ENCODE measurements at regions not wholly inside any gene's neighbourhood (a gene's known extent, or its start where the extent isn't known, plus 50 kb on each side); places are given as distances from the start of the nearest gene placed in this dataset.

DNA sequence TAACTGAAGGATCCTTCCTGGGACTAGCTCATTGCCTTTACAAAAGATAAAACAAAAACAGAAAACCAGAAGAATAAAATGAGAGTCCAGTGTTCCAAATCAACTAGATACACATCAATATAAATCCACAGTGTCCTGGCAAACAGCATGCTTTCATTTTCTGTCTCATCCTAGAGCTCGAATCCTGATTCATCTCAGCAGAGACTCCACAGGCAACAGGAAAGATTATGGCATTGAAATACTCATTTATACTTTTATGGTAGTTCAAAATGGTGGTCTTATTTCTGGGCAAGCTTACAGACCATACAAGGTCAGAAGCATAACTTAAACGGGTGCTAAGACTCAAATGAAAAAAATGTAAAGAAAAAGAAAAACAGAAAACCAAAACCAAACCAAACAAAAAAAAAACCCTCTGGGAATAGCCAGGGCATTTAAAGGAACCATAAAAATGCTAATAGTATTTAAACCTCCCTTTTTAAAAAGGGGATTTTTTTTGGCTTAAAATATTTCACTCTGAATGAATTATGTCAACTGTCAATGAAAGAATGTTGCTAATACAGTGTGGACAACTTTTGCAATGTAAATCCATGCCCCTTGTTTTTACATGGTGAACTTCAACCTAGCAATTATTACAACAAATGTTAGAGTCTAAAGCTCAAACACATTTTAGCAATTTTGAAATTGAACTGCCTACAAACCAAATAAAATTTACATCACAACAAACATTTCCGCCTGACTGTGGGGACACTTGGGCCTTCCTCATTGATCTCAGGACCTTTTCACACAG lies 57.9 kb downstream of the GPR101 start:
- TF ChIP-seq, protein P1, sequence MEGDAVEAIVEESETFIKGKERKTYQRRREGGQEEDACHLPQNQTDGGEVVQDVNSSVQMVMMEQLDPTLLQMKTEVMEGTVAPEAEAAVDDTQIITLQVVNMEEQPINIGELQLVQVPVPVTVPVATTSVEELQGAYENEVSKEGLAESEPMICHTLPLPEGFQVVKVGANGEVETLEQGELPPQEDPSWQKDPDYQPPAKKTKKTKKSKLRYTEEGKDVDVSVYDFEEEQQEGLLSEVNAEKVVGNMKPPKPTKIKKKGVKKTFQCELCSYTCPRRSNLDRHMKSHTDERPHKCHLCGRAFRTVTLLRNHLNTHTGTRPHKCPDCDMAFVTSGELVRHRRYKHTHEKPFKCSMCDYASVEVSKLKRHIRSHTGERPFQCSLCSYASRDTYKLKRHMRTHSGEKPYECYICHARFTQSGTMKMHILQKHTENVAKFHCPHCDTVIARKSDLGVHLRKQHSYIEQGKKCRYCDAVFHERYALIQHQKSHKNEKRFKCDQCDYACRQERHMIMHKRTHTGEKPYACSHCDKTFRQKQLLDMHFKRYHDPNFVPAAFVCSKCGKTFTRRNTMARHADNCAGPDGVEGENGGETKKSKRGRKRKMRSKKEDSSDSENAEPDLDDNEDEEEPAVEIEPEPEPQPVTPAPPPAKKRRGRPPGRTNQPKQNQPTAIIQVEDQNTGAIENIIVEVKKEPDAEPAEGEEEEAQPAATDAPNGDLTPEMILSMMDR (IDR thresholded peaks at IDR 0.05; ENCODE audit: low read length, missing control alignments): no peak
- H3K4me3 ChIP-seq (replicated peaks; ENCODE audit: low read depth, low read length): no peak overlapping the region
- no peak for DNase-seq (ENCODE audit: low read depth)

DNA sequence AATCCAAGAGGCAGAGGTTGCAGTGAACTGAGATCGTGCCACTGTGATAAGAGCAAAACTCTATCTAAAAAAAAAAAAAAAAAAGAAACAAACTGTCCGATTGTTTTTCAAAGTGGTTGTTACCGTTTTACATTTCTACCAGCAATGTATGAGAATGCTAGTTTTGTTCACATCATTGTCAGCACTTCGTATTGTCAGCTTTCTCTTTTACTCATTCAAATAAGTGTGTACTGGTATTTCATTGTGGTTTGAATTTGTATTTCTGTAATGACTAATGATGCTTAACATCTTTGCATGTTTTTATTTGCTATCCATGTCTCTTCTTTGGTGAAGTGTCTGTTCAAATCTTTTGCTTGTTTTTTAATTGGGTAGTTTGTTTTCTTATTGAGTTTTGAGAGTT lies 65.8 kb downstream of the GPR101 start:
- no peak overlapping the region for H3K4me3 ChIP-seq (replicated peaks; ENCODE audit: low read depth, low read length)
- no peak for DNase-seq (ENCODE audit: low read depth)
- TF ChIP-seq, protein P1 (IDR thresholded peaks at IDR 0.05; ENCODE audit: low read length, missing control alignments): no peak

DNA sequence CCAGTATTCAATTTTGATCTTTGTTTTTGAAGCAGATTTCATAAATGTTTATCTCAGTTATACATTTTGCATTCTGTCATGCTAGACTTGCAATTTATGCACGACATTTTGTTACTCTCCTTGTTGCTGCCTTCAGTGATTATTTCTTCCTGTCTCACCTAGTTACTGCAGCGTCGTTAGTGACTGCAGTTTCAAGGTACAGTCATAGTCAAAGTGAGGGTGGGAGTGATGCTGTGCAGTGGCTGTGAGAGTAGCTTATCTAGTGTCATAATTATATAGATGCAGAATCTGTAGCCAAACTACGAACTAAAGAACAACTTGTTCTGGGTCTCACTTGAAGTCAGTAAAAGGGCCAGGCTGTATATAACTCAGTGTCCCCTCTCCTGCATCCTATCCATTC lies 69.8 kb downstream of the GPR101 start:
- TF ChIP-seq, protein P1 (IDR thresholded peaks at IDR 0.05; ENCODE audit: low read length, missing control alignments): no peak

DNA sequence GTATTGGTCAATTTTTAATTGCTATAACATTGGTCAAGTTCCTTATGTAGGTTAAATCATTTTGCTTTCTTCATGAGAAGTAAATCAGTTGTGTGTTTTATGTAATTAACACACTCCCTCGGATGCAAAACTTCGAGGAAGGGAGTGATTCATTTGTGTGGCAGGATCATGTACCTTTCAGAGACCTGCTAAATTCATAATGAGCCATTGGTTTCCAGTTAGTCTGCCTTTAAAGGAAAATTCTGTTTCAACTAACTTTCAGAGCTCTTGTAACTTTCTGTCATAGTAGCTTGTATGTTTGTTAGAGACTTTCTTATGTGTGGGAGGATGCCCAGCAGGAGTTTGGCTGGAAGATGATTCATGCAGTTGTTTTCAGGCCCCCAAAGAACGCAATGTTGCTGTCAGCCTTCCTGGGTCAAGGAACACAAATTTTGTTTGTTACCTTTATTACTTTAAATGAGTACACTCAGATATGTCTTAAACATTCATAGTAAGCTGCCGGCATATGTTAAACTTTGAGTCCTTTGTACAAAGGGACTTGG lies 72.1 kb downstream of the GPR101 start:
- H3K4me3 ChIP-seq (replicated peaks; ENCODE audit: low read depth, low read length): no peak overlapping the region
- peak; percentile 51 for DNase-seq (ENCODE audit: low read depth)
- TF ChIP-seq, protein P1 (IDR thresholded peaks at IDR 0.05; ENCODE audit: low read length, missing control alignments): no peak

More for the DNA sequence above, 69.8 kb downstream of the GPR101 start:
- no peak overlapping the region for H3K4me3 ChIP-seq (replicated peaks; ENCODE audit: low read depth, low read length)
- no peak for DNase-seq (ENCODE audit: low read depth)

DNA sequence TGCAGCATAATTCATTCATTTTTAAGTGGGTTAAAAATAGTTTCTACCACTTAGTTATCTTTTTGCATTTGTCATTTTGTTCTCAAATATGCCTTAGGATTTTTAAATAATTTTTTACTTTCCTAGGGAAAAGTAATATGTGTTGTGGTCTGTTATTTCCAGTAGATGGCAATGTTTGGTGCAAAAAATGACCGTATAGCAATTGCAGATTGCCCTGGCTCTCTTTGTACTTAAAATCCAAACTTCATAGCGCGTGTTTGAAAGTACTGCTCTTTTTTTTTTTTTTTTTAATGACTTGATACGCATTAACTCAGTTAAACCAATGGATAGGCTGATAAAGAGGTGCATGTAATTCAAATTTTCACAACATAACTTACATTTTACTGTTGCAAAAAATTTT lies 74.4 kb upstream of the RBMX start:
- peak; percentile 61 for DNase-seq (ENCODE audit: low read depth)
- H3K4me3 ChIP-seq (replicated peaks; ENCODE audit: low read depth, low read length): no peak overlapping the region
- TF ChIP-seq, protein P1 (IDR thresholded peaks at IDR 0.05; ENCODE audit: low read length, missing control alignments): peak; percentile 45

DNA sequence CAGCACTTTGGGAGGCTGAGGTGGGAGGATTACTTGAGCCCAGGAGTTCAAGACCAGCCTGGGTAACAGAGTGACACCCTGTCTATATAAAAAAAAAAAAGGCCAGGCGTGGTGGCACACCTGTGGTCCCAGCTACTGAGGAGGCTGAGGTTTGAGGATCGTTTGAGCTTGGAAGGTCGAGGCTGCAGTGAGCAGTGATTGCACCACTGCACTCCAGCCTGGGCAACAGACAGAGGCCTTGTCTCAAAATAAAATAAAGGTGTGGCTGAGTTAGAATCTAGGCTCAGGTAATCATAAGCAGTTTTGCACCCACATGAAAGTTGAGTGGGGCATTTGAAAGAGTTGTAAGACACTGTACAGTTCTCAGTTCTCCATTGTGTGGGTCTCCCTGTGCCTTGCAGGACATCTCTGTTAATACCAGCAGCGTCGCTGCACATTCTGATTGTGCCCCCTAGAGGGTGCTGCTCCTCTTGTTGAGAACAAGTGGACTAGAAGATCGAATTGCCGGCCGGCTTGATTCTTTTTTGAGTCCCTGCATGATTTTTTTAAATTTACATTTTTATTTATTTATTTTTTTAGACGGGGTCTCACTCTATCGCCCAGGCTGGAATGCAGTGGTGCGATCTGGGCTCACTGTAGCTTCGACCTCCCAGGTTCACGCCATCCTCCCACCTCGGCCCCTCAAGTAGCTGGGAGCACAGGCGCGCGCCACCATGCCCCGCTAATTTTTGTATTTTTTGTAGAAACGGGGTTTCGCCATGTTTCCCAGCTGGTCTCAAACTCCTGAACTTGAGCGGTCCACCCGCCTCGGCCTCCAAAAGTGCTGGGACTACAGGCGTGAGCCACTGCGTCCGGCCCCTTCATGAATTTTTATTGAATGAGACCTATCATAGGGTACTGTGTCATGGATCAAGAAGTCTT lies 73.6 kb upstream of the RBMX start:
- TF ChIP-seq, protein P1 (IDR thresholded peaks at IDR 0.05; ENCODE audit: low read length, missing control alignments): peak; percentile 63
- H3K4me3 ChIP-seq (replicated peaks; ENCODE audit: low read depth, low read length): no peak overlapping the region
- peak; percentile 80 for DNase-seq (ENCODE audit: low read depth)
